Hepatocyte (in vitro differentiated cells): ENCODE measurements at regions not wholly inside any gene's neighbourhood (a gene's known extent, or its start where the extent isn't known, plus 50 kb on each side); places are given as distances from the start of the nearest gene placed in this dataset.

Source experiments
- EZH2 ChIP-seq: fragments of 200-600 bp; sonication (generic); IDR thresholded peaks from 2 replicates; pipeline ENCODE4 v1.6.1; 2016; ENCODE audit warnings: antibody characterized with exemption, mild to moderate bottlenecking, borderline replicate concordance
- TF ChIP-seq, protein P1 (sequence below): fragments of 200-600 bp; sonication (generic); IDR thresholded peaks from 2 replicates; pipeline ENCODE4 v1.5.1; 2016; ENCODE audit warnings: antibody characterized with exemption, mild to moderate bottlenecking; ENCODE audit not compliant: poor library complexity

DNA sequence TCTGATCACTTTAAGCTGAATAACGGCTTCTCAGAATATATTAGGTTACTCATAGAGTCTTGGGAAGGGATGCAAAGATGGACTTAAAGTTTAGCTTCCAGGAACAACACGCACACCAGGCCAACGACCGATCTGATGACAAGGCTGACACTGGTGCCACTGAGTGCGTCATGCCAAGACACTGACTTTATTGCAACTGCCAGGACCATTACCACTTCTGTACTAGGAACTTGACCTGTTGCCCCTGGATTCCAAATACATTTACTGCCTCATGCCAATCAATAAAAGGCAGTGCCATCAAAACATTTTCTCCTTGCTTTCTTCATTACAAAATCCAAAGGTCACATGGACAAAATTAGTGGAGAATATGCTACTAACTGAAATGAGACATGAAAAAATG lies 505.9 kb upstream of the CTSO start:
- TF ChIP-seq EZH2 = no peak
- TF ChIP-seq, protein P1, sequence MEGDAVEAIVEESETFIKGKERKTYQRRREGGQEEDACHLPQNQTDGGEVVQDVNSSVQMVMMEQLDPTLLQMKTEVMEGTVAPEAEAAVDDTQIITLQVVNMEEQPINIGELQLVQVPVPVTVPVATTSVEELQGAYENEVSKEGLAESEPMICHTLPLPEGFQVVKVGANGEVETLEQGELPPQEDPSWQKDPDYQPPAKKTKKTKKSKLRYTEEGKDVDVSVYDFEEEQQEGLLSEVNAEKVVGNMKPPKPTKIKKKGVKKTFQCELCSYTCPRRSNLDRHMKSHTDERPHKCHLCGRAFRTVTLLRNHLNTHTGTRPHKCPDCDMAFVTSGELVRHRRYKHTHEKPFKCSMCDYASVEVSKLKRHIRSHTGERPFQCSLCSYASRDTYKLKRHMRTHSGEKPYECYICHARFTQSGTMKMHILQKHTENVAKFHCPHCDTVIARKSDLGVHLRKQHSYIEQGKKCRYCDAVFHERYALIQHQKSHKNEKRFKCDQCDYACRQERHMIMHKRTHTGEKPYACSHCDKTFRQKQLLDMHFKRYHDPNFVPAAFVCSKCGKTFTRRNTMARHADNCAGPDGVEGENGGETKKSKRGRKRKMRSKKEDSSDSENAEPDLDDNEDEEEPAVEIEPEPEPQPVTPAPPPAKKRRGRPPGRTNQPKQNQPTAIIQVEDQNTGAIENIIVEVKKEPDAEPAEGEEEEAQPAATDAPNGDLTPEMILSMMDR = no peak
